Brain microvascular endothelial cell (primary cell): ENCODE measurements at regions not wholly inside any gene's neighbourhood (a gene's known extent, or its start where the extent isn't known, plus 50 kb on each side); places are given as distances from the start of the nearest gene placed in this dataset.

Experiments used
- DNase-seq: peaks from one replicate; pipeline ENCODE4 v3.0.0-alpha.2; 2020
- H3K27ac ChIP-seq: fragments of 250-450 bp; sonication (Bioruptor Pico); 2 replicates; pipeline ENCODE4 v1.5.1; 2020; ENCODE audit warnings: mild to moderate bottlenecking, moderate library complexity
- H3K27me3 ChIP-seq: fragments of 250-450 bp; sonication (Bioruptor Pico); replicated peaks from 2 replicates; pipeline ENCODE4 v1.5.1; 2020; ENCODE audit warnings: mild to moderate bottlenecking
- H3K36me3 ChIP-seq: fragments of 250-450 bp; sonication (Bioruptor Pico); replicated peaks from 2 replicates; pipeline ENCODE4 v1.5.1; 2020; ENCODE audit warnings: mild to moderate bottlenecking
- H3K4me3 ChIP-seq: 2 replicates; pipeline ENCODE4 v1.5.1; 2011; ENCODE audit warnings: low read depth, mild to moderate bottlenecking, control low read depth, low read length, moderate library complexity
- CTCF ChIP-seq: IDR thresholded peaks from 2 replicates; pipeline ENCODE4 v1.5.1; 2011; ENCODE audit warnings: low read depth, mild to moderate bottlenecking, moderate library complexity, low read length, control low read depth, inconsistent platforms; ENCODE audit errors: missing control alignments
- in situ Hi-C: cut with HindIII; loops from 2 replicates; pipeline ENCODE4 v1.10.0; 2017; ENCODE audit warnings: low sequenced_read_pairs, low pct_ligation_motif_present

- DNase-seq: no peak
- no peaks in the 10 kb centered on the region for H3K36me3 ChIP-seq
- H3K4me3 ChIP-seq: no peak overlapping the region
- no peak overlapping the region for H3K27ac ChIP-seq
- no peaks in the 10 kb centered on the region for H3K27me3 ChIP-seq
- in situ Hi-C loops: no loop called here
- TF ChIP-seq CTCF: no peak
These were observed 358.4 kb downstream of the SH2D4B start for GRCh38 chr10:80896076-80896475.

DNA sequence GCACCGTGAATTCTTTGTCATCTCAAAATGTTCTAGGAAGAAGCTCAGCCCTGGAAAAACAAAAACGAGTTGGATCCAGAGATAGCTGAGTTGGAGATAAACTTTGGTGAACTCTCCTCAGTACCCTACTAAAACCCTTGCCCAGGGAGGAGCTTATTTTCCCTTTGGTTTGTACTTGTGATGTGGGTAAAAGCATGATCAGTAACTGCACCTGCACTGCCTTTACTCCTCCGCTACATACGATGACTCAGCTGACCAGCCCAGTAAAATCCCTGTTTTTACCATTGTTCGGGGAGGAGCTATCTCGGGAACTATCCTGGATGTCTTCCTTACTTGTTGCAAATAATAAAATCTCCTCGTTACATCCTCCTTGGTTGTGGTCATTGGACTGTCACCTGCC is 359.3 kb downstream of the SH2D4B start:
- TF ChIP-seq CTCF: no peak
- Histone ChIP-seq H3K36me3 (no peaks in the 10 kb centered on the region), H3K27me3 (no peaks in the 10 kb centered on the region), H3K4me3 (no peak overlapping the region), H3K27ac (no peak overlapping the region)
- no peak for DNase-seq
- in situ Hi-C loops: no loop called here

GRCh38 chr10:80900661-80901060 is 363.0 kb downstream of the SH2D4B start:
- no peak for DNase-seq
- in situ Hi-C loops: no loop called here
- TF ChIP-seq CTCF: no peak

DNA sequence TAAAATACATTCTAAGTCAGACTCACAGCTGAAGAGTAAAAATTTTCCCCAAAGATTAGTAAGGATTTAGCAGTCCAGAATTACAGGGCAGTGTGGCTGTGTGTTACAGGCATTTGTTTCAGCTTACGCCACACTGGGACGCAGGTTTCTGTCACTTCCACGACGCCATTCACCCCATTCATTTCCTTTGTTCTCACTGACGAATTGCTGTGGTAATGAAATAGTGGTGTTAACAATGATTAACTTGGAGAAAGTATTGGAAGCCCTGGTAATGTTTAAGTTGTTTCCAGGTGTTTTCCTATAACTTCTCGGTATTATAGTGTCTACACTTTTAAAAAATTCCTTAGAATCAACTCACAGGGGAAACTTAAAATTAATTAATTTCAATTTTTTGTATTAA is 370.9 kb downstream of the SH2D4B start:
- in situ Hi-C loops: no loop called here
- Histone ChIP-seq H3K36me3 (no peaks in the 10 kb centered on the region), H3K4me3 (no peak overlapping the region), H3K27me3 (no peaks in the 10 kb centered on the region), H3K27ac (no peak overlapping the region)
- no peak for TF ChIP-seq CTCF
- no peak for DNase-seq

More at GRCh38 chr10:80900661-80901060, 363.0 kb downstream of the SH2D4B start:
- no peaks in the 10 kb centered on the region for H3K27me3 ChIP-seq
- H3K27ac ChIP-seq: no peak overlapping the region
- no peak overlapping the region for H3K4me3 ChIP-seq
- no peaks in the 10 kb centered on the region for H3K36me3 ChIP-seq

DNA sequence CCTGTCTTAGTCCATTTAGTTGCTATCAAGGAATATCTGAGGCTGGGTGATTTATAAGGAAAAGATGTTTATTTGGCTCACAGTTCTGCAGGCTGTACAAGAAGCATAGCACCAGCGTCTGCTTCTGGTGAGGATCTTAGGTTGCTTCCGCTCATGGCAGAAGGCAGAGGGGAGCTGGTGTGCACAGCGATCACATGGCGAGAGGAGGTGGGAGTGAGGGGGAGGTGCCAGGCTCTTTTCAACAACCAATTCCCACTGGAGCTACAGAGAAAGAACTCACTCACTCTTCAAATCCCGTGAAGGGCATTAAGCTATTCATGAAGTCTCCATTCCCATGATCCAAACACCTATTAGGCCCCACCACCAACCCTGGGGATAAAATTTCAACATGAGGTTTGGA is 371.6 kb downstream of the SH2D4B start:
- Histone ChIP-seq H3K27ac (no peak overlapping the region), H3K27me3 (no peaks in the 10 kb centered on the region), H3K4me3 (no peak overlapping the region), H3K36me3 (no peaks in the 10 kb centered on the region)
- in situ Hi-C loops: no loop called here
- no peak for DNase-seq
- TF ChIP-seq CTCF: no peak

- no peaks in the 10 kb centered on the region for H3K27me3 ChIP-seq
- no peaks in the 10 kb centered on the region for H3K36me3 ChIP-seq
- no peak overlapping the region for H3K27ac ChIP-seq
- no peak for TF ChIP-seq CTCF
- DNase-seq: no peak
- in situ Hi-C loops: no loop called here
- no peak overlapping the region for H3K4me3 ChIP-seq
These were observed 379.9 kb downstream of the SH2D4B start for GRCh38 chr10:80917636-80918035.
